ENCODE measurements at regions not wholly inside any gene's neighbourhood (a gene's known extent, or its start where the extent isn't known, plus 50 kb on each side); places are given as distances from the start of the nearest gene placed in this dataset.

GRCh38 chr17:33404070-33404819 is 111.2 kb upstream of the ASIC2 start:
- no peak for FAIRE-seq

- FAIRE-seq, result no peak
Observed at GRCh38 chr17:33416131-33416530, 123.0 kb upstream of the ASIC2 start.

- no peak for FAIRE-seq
Observed at GRCh38 chr17:33421933-33422332, 128.8 kb upstream of the ASIC2 start.

GRCh38 chr17:33433581-33433980 is 140.5 kb upstream of the ASIC2 start:
- FAIRE-seq, result no peak

- no peak for FAIRE-seq
Observed at GRCh38 chr17:33434841-33435240, 141.7 kb upstream of the ASIC2 start.

GRCh38 chr17:33435721-33436301 is 142.7 kb upstream of the ASIC2 start:
- FAIRE-seq, result no peak

- no peak for FAIRE-seq
Observed at GRCh38 chr17:33436321-33436720, 143.2 kb upstream of the ASIC2 start.

- no peak for FAIRE-seq
Observed at GRCh38 chr17:33438139-33438538, 145.0 kb upstream of the ASIC2 start.

GRCh38 chr17:33438578-33438977 is 145.5 kb upstream of the ASIC2 start:
- FAIRE-seq, result no peak

- FAIRE-seq, result peak; percentile 13
Observed at GRCh38 chr17:33442320-33442719, 149.2 kb upstream of the ASIC2 start.

GRCh38 chr17:33444731-33445130 is 151.6 kb upstream of the ASIC2 start:
- no peak for FAIRE-seq

GRCh38 chr17:33447090-33447489 is 154.0 kb upstream of the ASIC2 start:
- FAIRE-seq, result no peak

GRCh38 chr17:33451221-33451620 is 158.1 kb upstream of the ASIC2 start:
- no peak for FAIRE-seq

- FAIRE-seq, result no peak
Observed at GRCh38 chr17:33457477-33457876, 164.4 kb upstream of the ASIC2 start.

GRCh38 chr17:33459078-33459940 is 166.2 kb upstream of the ASIC2 start:
- FAIRE-seq, result no peak

GRCh38 chr17:33460781-33461450 is 167.8 kb upstream of the ASIC2 start:
- no peak for FAIRE-seq

- no peak for FAIRE-seq
Observed at GRCh38 chr17:33463887-33464286, 170.8 kb upstream of the ASIC2 start.

- no peak for FAIRE-seq
Observed at GRCh38 chr17:33464669-33465280, 171.7 kb upstream of the ASIC2 start.

GRCh38 chr17:33469421-33469820 is 176.3 kb upstream of the ASIC2 start:
- FAIRE-seq, result no peak

GRCh38 chr17:33469911-33470310 is 176.8 kb upstream of the ASIC2 start:
- no peak for FAIRE-seq

- no peak for FAIRE-seq
Observed at GRCh38 chr17:33473061-33473460, 180.0 kb upstream of the ASIC2 start.

- no peak for FAIRE-seq
Observed at GRCh38 chr17:33474789-33475188, 181.7 kb upstream of the ASIC2 start.

GRCh38 chr17:33475594-33475993 is 182.5 kb upstream of the ASIC2 start:
- FAIRE-seq, result no peak
